ENCODE measurements at regions not wholly inside any gene's neighbourhood (a gene's known extent, or its start where the extent isn't known, plus 50 kb on each side); places are given as distances from the start of the nearest gene placed in this dataset.

DNA sequence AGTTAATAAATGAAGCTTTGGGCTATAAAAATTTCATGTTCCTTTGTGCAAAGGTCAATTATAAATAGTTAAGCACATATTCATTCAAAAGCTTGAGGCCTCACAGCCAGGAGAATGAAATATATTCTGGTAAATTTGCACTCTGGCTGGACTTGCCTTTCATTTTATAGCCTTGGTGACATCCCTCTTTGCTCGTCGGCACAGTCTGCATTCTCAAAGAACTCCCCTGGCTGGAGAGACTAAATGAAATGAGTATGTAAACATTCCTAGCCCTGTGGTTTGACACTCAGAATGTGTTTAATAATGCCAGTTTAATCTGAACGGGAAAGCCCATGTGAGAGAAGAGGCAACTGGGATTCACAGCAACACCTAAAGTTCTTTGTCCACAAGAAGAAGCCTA lies 285.6 kb downstream of the BRINP1 start:
- no peak for DNase-seq (ENCODE audit: low spot score)

DNA sequence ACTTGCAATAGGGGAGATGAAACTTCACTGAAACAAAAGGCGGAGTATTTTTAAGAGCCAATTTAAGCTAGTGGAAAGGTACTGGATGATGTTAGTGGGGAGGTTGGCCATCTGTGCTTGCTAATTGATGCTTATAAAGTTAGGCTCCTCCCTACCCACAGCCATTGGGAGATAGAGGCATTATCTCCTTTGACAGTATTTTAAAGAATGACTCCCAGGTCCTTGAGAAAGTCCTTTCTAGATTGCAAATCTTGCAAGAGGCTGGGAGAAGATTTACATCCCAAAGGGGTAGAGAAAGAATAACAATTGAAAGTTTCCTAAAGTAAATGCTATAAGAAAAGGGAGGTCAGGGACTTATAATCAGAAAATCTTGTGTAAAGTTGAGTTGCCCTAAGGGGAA lies 282.6 kb downstream of the BRINP1 start:
- no peak for DNase-seq (ENCODE audit: low spot score)

DNA sequence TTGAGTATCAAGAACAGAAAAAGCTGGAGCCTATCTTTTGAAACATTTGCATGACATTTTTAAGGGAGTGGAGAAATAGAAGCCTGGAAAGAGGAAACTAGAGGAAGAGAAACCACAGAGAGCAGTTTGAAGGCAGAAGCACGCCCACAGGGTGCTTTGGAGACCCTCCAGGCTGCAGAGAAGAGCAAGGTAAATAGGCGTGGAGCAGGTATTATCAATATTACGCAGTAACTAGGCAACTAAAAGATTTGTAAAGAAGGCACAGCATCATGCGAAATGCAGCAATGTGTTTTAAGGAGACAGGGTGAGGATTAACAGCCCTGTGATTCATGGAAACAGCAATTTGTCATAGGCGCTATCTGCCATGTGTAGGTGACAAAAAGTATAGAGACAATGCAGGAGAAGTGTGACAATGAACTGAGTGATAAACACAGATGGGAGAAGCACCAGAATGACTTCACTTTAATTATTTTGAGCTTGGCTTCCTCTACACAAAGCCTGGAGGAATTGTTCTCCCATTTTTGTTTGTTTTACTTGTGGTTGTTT lies 281.2 kb downstream of the BRINP1 start:
- no peak for DNase-seq (ENCODE audit: low spot score)

DNA sequence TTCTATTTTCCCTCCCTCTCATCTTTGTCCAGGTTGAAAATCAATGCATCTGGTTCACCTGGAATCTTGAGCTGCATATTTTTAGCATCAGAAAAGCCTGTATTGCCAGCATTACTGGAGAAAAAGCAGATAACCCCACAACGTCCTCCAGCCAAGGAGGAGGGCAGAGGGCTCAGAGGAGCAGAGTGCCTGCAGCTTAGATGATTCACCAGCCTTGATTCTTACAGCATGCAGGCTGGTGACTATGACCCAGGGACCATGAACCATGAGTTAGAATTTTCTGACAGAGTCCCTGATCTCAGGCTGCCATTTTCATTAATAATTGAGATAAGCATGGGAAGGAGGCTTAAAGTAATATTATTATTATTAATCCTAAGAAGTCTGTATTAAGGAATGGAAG lies 278.2 kb downstream of the BRINP1 start:
- DNase-seq (ENCODE audit: low spot score): no peak

DNA sequence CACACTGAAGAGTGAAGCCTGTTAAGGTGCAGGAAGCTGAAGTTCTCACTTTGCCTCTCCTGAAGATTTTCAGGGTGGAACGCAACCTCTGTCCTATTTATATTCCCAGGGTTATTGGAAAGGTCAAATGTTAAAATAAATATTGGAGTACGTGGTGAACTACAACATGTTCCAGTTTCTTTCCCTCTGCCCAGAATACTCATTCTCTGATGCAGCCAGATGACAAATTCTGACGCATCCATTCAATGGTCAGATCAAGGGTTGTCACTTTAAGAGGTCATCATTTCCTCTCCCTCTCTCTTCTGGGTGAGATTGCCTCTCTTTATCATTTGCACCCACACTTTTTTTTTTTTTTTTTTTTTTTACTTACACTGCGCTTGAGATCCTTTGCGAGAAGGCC lies 277.1 kb downstream of the BRINP1 start:
- no peak for DNase-seq (ENCODE audit: low spot score)

DNA sequence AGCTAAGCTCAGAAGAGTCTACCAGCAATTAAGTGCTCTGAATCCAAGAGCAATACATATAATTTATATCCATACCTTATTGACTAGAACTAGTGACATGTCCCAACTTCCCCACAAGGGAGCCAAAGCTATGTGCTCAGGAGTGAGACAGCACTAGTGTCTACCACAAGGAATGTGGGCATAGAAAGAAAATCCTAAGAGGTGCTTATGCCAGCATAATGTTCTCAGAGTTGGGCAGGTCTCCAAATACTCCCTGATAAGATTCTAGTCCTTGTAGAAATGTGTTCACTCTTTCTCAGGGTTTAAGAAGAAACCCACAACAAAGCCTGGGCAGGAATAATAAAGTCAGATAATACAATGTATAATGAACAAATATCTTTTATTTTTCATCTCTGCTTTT lies 275.1 kb downstream of the BRINP1 start:
- DNase-seq (ENCODE audit: low spot score): no peak

DNA sequence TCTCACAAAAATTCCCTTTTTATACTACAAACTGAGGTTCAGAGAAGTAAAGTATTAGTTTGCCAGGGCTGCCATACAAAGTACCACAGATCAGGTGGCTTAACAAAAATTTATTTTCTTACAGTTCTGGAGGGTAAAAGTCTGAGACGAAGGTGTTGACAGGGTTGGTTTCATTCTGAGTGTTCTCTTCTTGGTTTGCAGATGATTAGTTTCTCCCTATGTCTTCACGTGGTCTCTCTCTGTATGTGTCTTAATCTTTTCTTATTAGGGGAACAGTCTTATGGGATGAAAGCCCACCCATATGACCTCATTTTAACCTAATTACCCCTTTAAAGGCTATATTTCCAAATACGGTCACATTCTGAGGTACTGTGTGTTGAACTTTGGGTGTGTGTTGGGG lies 274.2 kb downstream of the BRINP1 start:
- DNase-seq (ENCODE audit: low spot score): no peak

DNA sequence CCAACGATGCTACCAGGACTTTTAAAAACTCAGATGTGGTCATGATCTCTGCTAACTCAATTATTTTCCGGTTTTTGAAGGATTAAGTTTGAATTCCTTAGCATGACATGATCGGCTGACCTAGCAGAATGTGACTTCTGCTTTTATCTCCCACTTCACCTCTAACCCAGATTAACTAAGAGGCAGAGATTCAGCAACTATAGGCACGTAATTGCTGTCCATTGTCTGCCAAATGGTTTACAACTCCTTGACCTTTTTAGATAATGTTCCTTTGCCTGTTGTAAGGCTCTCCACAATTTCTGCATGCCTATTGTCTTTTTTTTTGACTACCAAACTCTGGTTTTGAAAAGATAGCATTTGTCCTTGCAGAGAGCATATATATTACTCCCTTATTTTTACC lies 268.2 kb downstream of the BRINP1 start:
- no peak for DNase-seq (ENCODE audit: low spot score)

DNA sequence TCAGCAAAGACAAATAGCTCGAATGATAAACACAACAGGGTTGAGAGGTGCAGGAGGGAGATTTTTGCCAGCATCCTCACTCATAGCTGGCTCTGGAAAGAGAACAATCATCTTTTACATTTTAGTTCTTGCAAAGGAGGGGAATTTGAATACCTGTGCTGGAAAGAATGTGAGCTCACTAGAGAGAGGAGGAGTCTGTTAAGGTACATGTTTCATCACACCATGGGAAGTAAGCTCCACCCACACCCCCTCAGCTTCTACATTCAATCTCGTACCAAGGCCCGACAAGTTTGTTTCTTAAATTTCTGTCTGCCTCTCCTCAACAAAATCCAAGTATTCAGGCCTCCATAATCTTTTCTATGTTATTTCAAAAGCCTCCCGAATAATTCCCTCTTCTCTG lies 254.6 kb downstream of the BRINP1 start:
- no peak for DNase-seq (ENCODE audit: low spot score)

Data from A172 (cell line).